ENCODE measurements at regions not wholly inside any gene's neighbourhood (a gene's known extent, or its start where the extent isn't known, plus 50 kb on each side); places are given as distances from the start of the nearest gene placed in this dataset.

DNA sequence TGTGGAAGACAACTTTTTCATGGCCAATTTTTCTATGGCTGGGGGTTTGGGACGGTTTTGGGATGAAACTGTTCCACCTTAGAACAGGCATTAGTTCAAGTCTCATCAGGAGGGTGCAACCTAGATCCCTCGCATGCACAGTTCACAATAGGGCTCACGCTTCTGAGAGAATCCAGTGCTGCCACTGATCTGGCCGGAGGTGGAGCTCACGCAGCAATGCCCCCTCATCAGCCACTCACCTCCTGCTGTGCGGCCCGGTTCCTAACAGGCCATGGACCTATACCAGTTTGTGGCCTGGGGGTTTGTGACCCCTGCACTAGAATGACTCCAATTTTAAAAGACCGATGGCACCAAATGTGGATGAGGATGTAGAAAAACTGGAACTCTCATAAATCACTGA lies 127.2 kb upstream of the IER5L start:
- TF ChIP-seq, protein P1, sequence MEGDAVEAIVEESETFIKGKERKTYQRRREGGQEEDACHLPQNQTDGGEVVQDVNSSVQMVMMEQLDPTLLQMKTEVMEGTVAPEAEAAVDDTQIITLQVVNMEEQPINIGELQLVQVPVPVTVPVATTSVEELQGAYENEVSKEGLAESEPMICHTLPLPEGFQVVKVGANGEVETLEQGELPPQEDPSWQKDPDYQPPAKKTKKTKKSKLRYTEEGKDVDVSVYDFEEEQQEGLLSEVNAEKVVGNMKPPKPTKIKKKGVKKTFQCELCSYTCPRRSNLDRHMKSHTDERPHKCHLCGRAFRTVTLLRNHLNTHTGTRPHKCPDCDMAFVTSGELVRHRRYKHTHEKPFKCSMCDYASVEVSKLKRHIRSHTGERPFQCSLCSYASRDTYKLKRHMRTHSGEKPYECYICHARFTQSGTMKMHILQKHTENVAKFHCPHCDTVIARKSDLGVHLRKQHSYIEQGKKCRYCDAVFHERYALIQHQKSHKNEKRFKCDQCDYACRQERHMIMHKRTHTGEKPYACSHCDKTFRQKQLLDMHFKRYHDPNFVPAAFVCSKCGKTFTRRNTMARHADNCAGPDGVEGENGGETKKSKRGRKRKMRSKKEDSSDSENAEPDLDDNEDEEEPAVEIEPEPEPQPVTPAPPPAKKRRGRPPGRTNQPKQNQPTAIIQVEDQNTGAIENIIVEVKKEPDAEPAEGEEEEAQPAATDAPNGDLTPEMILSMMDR (IDR thresholded peaks at IDR 0.05 in 8 of 11, conservative IDR thresholded peaks at IDR 0.05 in 3 of 11), result no peak
- TF ChIP-seq POLR2A (IDR thresholded peaks at IDR 0.05) (no peak), POLR2AphosphoS5 (IDR thresholded peaks at IDR 0.05) (no peak)
